ENCODE measurements at regions not wholly inside any gene's neighbourhood (a gene's known extent, or its start where the extent isn't known, plus 50 kb on each side); places are given as distances from the start of the nearest gene placed in this dataset.
"Not testable (repeated sequence)": the region's sequence is repeated elsewhere in the genome, so short reads cannot be mapped to it uniquely, and the experiment has no call there.

DNA sequence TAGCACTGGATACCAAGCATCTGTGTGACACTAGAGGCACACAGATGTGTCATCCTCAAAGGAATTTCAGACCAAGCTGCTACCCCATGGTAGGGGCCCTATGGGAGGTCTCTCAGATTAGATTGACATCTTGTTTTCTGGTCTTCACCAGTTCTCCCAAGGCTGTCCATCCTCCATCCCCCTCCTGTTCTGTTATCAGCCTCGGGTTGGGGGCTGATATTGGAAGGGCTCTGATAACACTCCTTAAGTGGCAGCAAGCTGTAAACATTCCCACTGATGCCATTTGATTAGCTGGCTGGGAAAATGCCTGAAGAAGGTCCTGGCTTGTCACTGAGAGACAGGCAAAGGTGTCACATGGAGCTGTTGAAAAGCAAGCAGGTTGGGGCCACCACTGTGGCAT is 185.9 kb upstream of the RBM19 start:
- Histone ChIP-seq H3K36me3 (no peaks in the 10 kb centered on the region), H3K27ac (no peak overlapping the region), H3K27me3 (peaks cover 15% of the 10 kb centered on the region), H3K9me3 (peaks cover 0 to 4% (median 0%) of the 10 kb centered on the region in 3 donors), H3K4me1 (no peaks in the 10 kb centered on the region), H3K4me3 (no peak overlapping the region)
- 0 to 33% methylated on average over 1 of the region's 1 CpG for WGBS, 2 donors (ENCODE audit: low coverage in 1 of 2)
- no peak for ATAC-seq
- no peak for TF ChIP-seq EP300 (IDR thresholded peaks at IDR 0.05)
- TF ChIP-seq, protein P1, sequence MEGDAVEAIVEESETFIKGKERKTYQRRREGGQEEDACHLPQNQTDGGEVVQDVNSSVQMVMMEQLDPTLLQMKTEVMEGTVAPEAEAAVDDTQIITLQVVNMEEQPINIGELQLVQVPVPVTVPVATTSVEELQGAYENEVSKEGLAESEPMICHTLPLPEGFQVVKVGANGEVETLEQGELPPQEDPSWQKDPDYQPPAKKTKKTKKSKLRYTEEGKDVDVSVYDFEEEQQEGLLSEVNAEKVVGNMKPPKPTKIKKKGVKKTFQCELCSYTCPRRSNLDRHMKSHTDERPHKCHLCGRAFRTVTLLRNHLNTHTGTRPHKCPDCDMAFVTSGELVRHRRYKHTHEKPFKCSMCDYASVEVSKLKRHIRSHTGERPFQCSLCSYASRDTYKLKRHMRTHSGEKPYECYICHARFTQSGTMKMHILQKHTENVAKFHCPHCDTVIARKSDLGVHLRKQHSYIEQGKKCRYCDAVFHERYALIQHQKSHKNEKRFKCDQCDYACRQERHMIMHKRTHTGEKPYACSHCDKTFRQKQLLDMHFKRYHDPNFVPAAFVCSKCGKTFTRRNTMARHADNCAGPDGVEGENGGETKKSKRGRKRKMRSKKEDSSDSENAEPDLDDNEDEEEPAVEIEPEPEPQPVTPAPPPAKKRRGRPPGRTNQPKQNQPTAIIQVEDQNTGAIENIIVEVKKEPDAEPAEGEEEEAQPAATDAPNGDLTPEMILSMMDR (IDR thresholded peaks at IDR 0.05), result no peak
- TF ChIP-seq POLR2A (IDR thresholded peaks at IDR 0.05), result no peak
- no peak for TF ChIP-seq POLR2AphosphoS5 (IDR thresholded peaks at IDR 0.05)

DNA sequence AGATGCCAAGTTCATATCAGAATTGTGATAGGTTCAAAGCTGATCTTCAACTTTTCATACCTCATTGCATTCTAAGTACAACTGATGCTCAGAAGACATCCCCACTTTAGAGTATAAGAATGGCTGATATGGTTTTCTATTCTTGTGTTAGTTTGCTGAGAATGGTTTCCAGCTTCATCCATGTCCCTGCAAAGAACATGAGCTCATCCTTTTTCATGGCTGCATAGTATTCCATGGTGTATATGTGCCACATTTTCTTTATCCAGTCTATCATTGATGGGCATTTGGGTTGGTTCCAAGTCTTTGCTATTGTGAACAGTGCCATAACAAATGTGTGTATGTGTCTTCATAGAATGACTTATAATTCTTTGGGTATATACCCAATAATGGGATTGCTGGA is 184.5 kb upstream of the RBM19 start:
- not testable (repeated sequence) for H3K4me1 ChIP-seq, H3K9me3 ChIP-seq, H3K27ac ChIP-seq, ATAC-seq, H3K4me3 ChIP-seq, H3K36me3 ChIP-seq
- H3K27me3 ChIP-seq, result peaks cover 15% of the 10 kb centered on the region

DNA sequence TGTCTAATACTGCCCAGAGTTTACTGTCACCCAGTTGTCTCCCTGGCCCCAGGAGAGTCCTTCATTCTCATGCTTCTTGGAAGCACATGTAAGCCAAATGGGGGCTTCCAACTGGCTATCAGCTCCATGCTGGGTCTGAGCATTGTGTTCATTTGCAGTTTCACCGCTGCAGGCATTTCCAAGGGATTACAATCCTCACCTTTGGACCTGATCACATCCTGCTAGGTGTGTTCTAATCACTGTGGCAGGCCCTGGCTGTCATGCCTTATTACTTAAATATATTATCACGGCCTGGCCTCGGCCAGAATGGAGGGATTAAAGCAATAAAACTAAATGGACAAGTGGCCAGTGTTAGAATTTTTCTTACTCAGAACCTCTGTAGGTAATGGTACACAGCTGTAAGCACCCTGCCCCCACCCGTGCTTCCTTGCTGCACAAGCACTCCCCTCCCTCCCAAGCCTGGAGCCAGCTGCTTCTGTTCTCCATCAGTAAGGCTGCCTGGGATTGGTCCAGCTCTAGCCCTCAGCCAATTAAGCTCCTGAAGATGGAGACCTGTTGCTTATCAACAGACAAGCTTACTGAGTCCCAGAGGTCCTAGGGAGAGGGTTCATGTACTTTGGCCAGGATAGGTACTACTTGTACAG is 175.9 kb upstream of the RBM19 start:
- ATAC-seq, result no peak
- no peaks in the 10 kb centered on the region for H3K9me3 ChIP-seq
- H3K4me1 ChIP-seq, result no peaks in the 10 kb centered on the region
- whole genome bisulfite sequencing, 2 donors (ENCODE audit: low coverage in 1 of 2), result 50% methylated on average over 2 of the region's 4 CpGs; no CpG with 5 or more reads in 1 of the 2 donors
- TF ChIP-seq EP300 (IDR thresholded peaks at IDR 0.05) (no peak), POLR2A (IDR thresholded peaks at IDR 0.05) (no peak), POLR2AphosphoS5 (IDR thresholded peaks at IDR 0.05) (no peak)
- TF ChIP-seq, protein P1 (IDR thresholded peaks at IDR 0.05), result no peak
- no peaks in the 10 kb centered on the region for H3K36me3 ChIP-seq
- H3K27ac ChIP-seq, result no peak overlapping the region
- no peak overlapping the region for H3K4me3 ChIP-seq
- peaks cover 9% of the 10 kb centered on the region for H3K27me3 ChIP-seq

DNA sequence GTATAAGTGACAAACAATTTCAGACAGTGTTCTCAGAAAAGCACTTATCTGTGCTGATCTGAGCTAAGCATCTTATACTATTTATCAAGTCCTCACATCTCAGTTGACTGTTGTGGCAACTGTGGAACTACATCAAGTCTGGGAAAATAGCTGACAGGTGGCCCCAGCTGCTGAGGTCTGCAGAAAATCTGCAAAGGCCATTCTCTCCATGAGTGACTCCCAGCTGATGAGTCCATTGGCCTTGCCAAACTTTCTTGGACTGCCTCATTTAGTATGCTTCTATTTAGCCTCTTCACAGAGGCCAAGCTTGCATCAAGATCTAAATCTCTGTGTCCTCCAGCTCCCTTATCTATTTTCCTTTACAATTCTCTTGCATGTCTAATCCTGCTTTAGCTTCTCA is 174.5 kb upstream of the RBM19 start:
- H3K4me3 ChIP-seq, result no peak overlapping the region
- H3K27me3 ChIP-seq, result peaks cover 9% of the 10 kb centered on the region
- TF ChIP-seq POLR2AphosphoS5 (IDR thresholded peaks at IDR 0.05), result no peak
- TF ChIP-seq, protein P1 (IDR thresholded peaks at IDR 0.05), result no peak
- no peak for TF ChIP-seq EP300 (IDR thresholded peaks at IDR 0.05)
- no peaks in the 10 kb centered on the region for H3K9me3 ChIP-seq
- H3K27ac ChIP-seq, result no peak overlapping the region
- no peaks in the 10 kb centered on the region for H3K4me1 ChIP-seq
- no peaks in the 10 kb centered on the region for H3K36me3 ChIP-seq
- ATAC-seq, result no peak

DNA sequence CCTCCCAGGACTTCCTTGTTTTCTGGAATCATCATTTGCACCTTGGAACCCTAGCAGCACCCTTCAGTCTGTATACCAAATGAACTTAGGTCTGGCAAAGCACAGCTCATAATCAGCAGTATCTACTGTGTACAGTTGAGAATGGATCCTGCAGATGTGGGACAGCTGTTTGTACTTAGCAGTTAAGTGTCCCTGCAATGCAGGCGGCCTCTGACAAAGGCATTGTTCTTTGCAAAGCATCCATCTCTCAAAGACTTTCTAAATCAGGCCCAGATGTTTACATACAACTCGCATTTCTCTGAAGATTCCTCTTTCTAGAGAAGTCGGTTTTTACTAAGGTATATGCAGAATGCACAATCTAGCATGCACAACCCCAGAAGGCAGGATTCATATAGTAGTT is 170.5 kb upstream of the RBM19 start:
- no peak for ATAC-seq
- Histone ChIP-seq H3K27me3 (no peaks in the 10 kb centered on the region), H3K4me3 (no peak overlapping the region), H3K27ac (no peak overlapping the region), H3K9me3 (no peaks in the 10 kb centered on the region), H3K4me1 (no peaks in the 10 kb centered on the region), H3K36me3 (no peaks in the 10 kb centered on the region)
- WGBS, 2 donors (ENCODE audit: low coverage in 1 of 2), result 58 to 63% methylated on average over 3 of the region's 3 CpGs
- TF ChIP-seq EP300 (IDR thresholded peaks at IDR 0.05) (no peak), POLR2AphosphoS5 (IDR thresholded peaks at IDR 0.05) (no peak), POLR2A (IDR thresholded peaks at IDR 0.05) (no peak)
- TF ChIP-seq, protein P1 (IDR thresholded peaks at IDR 0.05), result no peak

Data from gastroesophageal sphincter (tissue), 4 donors.